PFSK-1 (cell line): ENCODE measurements at regions not wholly inside any gene's neighbourhood (a gene's known extent, or its start where the extent isn't known, plus 50 kb on each side); places are given as distances from the start of the nearest gene placed in this dataset.

Experiments used
- POLR2AphosphoS5 ChIP-seq: IDR thresholded peaks from 2 replicates; pipeline ENCODE4 v1.6.1; 2012; ENCODE audit warnings: low read depth, mild to moderate bottlenecking, control low read depth, low read length, moderate library complexity
- REST ChIP-seq, 2 experiments: IDR thresholded peaks; 2 replicates each; pipeline versions ENCODE4 v1.6.1 to v1.8.0; 2011 to 2012; ENCODE audit warnings: low read depth in 2 of 2, low read length in 2 of 2, control low read depth in 1 of 2, inconsistent platforms in 1 of 2, mild to moderate bottlenecking in 1 of 2, moderate library complexity in 1 of 2; ENCODE audit not compliant: insufficient read depth in 1 of 2
- SIN3A ChIP-seq: IDR thresholded peaks from 2 replicates; pipeline ENCODE4 v1.6.1; 2012; ENCODE audit warnings: mild to moderate bottlenecking, low read length, moderate library complexity, borderline replicate concordance; ENCODE audit not compliant: insufficient read depth

GRCh38 chr10:4693967-4694366 lies 132.0 kb upstream of the AKR1E2 start:
- TF ChIP-seq POLR2AphosphoS5 (no peak), SIN3A (no peak), REST (IDR thresholded peaks at IDR 0.05; ENCODE audit: insufficient read depth in 1 of 2, low read depth in 2 of 2, low read length in 2 of 2) (no peak)
